Naive thymus-derived CD4-positive, alpha-beta T cell (primary cell): ENCODE measurements at regions not wholly inside any gene's neighbourhood (a gene's known extent, or its start where the extent isn't known, plus 50 kb on each side); places are given as distances from the start of the nearest gene placed in this dataset.

Source experiments
- ATAC-seq: fragments of 150-1000 bp; cut with Tn5 transposase; 2 replicates; pipeline ENCODE4 v1.10.0; 2021; ENCODE audit warnings: mild to moderate bottlenecking, moderate library complexity
- CTCF ChIA-PET: fragments of 350-600 bp; sonication (Branson Sonifier 250); formaldehyde crosslinking; loops from one replicate; lab custom pipeline; 2021; ENCODE audit warnings: antibody characterized with exemption; lab: Charles Lee
- POLR2A ChIA-PET: fragments of 350-600 bp; sonication (Branson Sonifier 250); formaldehyde crosslinking; loops from one replicate; lab custom pipeline; 2021; ENCODE audit warnings: antibody characterized with exemption, inconsistent platforms; lab: Charles Lee
- DNase-seq, 9 donors: peaks; one replicate each; pipeline versions ENCODE4 v3.0.0 to v3.0.0-alpha.2; 2020 to 2022; ENCODE audit warnings: mixed read lengths in 1 of 9
- H3K27ac ChIP-seq: one replicate; pipeline ENCODE4 v1.7.0; 2013; ENCODE audit warnings: mild to moderate bottlenecking, low read depth, low read length, moderate library complexity
- H3K27me3 ChIP-seq, 2 donors: one replicate each; pipeline ENCODE4 v1.7.0; 2013; ENCODE audit warnings: low read length in 2 of 2, mild to moderate bottlenecking in 2 of 2, moderate library complexity in 2 of 2; ENCODE audit not compliant: control insufficient read depth in 2 of 2, insufficient read depth in 2 of 2
- H3K36me3 ChIP-seq, 3 experiments: 1 replicate in 2 of 3; 2 replicates in 1 of 3; pipeline ENCODE4 v1.7.0; 2013; ENCODE audit warnings: low read length in 3 of 3, mild to moderate bottlenecking in 3 of 3, moderate library complexity in 1 of 3; ENCODE audit not compliant: insufficient read depth in 3 of 3, control insufficient read depth in 2 of 3
- H3K4me1 ChIP-seq, 2 donors: one replicate each; pipeline ENCODE4 v1.7.0; 2013; ENCODE audit warnings: low read length in 2 of 2, mild to moderate bottlenecking in 2 of 2, moderate library complexity in 1 of 2; ENCODE audit not compliant: control insufficient read depth in 2 of 2, insufficient read depth in 2 of 2
- H3K4me3 ChIP-seq: 2 replicates; pipeline ENCODE4 v1.7.0; 2013; ENCODE audit warnings: mild to moderate bottlenecking, low read length
- H3K9me3 ChIP-seq, 3 experiments: 1 replicate in 2 of 3; 2 replicates in 1 of 3; pipeline ENCODE4 v1.7.0; 2013; ENCODE audit warnings: low read length in 3 of 3; ENCODE audit not compliant: control insufficient read depth in 2 of 3
- H3K27ac Mint-ChIP-seq, 9 donors: one replicate each; pipeline ENCODE4 v1.8.0; 2020 to 2022; ENCODE audit warnings: mixed read lengths in 9 of 9, mild to moderate bottlenecking in 8 of 9, moderate library complexity in 5 of 9, inconsistent platforms in 2 of 9
- H3K27me3 Mint-ChIP-seq, 5 donors: one replicate each; pipeline ENCODE4 v1.8.0; 2021 to 2022; ENCODE audit warnings: mixed read lengths in 5 of 5, mild to moderate bottlenecking in 1 of 5
- H3K36me3 Mint-ChIP-seq, 5 donors: one replicate each; pipeline ENCODE4 v1.8.0; 2020 to 2022; ENCODE audit warnings: mixed read lengths in 5 of 5, mild to moderate bottlenecking in 3 of 5, inconsistent platforms in 1 of 5
- H3K4me1 Mint-ChIP-seq, 7 donors: one replicate each; pipeline ENCODE4 v1.8.0; 2020 to 2022; ENCODE audit warnings: mixed read lengths in 7 of 7, mild to moderate bottlenecking in 3 of 7, inconsistent platforms in 1 of 7
- H3K4me3 Mint-ChIP-seq, 10 donors: one replicate each; pipeline ENCODE4 v1.8.0; 2020 to 2022; ENCODE audit warnings: mild to moderate bottlenecking in 10 of 10, mixed read lengths in 10 of 10, moderate library complexity in 6 of 10, inconsistent platforms in 2 of 10
- H3K9me3 Mint-ChIP-seq, 11 donors: one replicate each; pipeline ENCODE4 v1.8.0; 2020 to 2022; ENCODE audit warnings: mixed read lengths in 11 of 11, mild to moderate bottlenecking in 4 of 11, inconsistent platforms in 1 of 11, moderate library complexity in 1 of 11
- intact Hi-C, 2 donors: fragments of 100-400 bp; cut with micrococcal nuclease; formaldehyde crosslinking; loops; one replicate each; pipeline ENCODE4 v1.15.1; 2023

DNA sequence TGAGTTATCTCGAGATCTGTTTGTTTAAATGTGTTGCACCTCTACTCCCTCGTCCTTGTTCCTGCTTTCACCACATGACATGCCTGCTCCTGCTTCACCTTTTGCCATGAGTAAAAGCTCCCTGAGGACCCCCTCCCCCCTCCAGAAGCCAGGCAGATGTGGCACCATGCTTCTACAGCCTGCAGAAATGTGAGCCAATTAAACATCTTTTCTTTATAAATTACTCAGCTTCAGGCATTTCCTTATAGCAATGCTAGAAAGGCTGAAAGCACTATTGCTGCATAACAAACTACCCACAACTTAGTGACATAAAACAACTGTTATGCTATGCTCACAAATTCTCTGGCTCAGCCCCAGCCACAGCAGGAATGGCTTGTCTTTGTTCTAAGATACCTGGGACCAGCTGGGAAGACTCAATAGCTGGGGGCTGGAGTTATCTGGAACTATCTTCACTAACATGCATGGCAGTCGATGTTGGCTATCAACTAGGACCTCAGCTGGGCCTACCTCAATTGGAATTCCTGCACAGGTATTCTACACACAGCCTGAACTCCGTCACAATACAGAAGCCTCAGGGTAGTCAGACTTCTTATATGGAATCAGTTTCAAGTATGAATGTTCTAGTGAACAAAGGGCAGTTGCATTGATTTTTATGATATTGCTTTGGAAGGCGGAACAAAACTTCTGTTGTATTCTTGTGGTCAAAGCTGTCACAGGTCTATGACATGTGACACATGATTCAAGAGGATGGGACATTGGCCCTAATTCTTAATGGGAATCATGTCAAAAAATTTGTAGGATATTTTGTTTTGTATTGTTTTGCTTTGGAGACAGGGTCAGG lies 186.0 kb upstream of the PIRT start:
- Histone ChIP-seq H3K4me3 (no peak overlapping the region), H3K27ac (no peak overlapping the region), H3K27me3 (no peaks in the 10 kb centered on the region), H3K36me3 (no peaks in the 10 kb centered on the region), H3K4me1 (no peaks in the 10 kb centered on the region), H3K9me3 (no peaks in the 10 kb centered on the region)
- H3K4me1 Mint-ChIP-seq, result no peaks in the 10 kb centered on the region
- no peak overlapping the region for H3K27ac Mint-ChIP-seq
- ATAC-seq (no peak), DNase-seq (no peak)
- intact Hi-C loops, result no loop called here
- CTCF ChIA-PET, result interaction anchor here (0.7 kb wide), 1 partner anchor 29 kb away, joined by 10 read pairs; no protein-coding TSS in a partner anchor
- H3K4me3 Mint-ChIP-seq, result no peak overlapping the region
- H3K9me3 Mint-ChIP-seq, result peaks cover 0 to 7% (median 0%) of the 10 kb centered on the region in 11 donors
- POLR2A ChIA-PET, result no interaction called here
- H3K27me3 Mint-ChIP-seq, result peaks cover 0 to 24% (median 14%) of the 10 kb centered on the region in 5 donors
- no peaks in the 10 kb centered on the region for H3K36me3 Mint-ChIP-seq

GRCh38 chr17:11006530-11006929 lies 168.6 kb upstream of the PIRT start:
- no peaks in the 10 kb centered on the region for H3K36me3 ChIP-seq
- POLR2A ChIA-PET, result no interaction called here
- H3K27ac Mint-ChIP-seq, result no peak overlapping the region
- H3K27me3 ChIP-seq, result no peaks in the 10 kb centered on the region
- no peak overlapping the region for H3K27ac ChIP-seq
- peaks cover 0 to 26% (median 4%) of the 10 kb centered on the region in 5 donors for H3K27me3 Mint-ChIP-seq
- H3K9me3 ChIP-seq, result no peaks in the 10 kb centered on the region
- H3K4me3 ChIP-seq, result no peak overlapping the region
- intact Hi-C loops, result no loop called here
- H3K9me3 Mint-ChIP-seq, result peaks cover 0 to 14% (median 0%) of the 10 kb centered on the region in 11 donors
- no peaks in the 10 kb centered on the region for H3K4me1 ChIP-seq
- H3K36me3 Mint-ChIP-seq, result peaks cover 0 to 5% (median 0%) of the 10 kb centered on the region in 5 donors
- no peaks in the 10 kb centered on the region for H3K4me1 Mint-ChIP-seq
- ATAC-seq (no peak), DNase-seq (no peak)
- no peak overlapping the region for H3K4me3 Mint-ChIP-seq
- CTCF ChIA-PET, result no interaction called here

GRCh38 chr17:11005940-11006339 lies 168.1 kb upstream of the PIRT start:
- Histone ChIP-seq H3K27ac (no peak overlapping the region), H3K27me3 (no peaks in the 10 kb centered on the region), H3K9me3 (no peaks in the 10 kb centered on the region), H3K4me1 (no peaks in the 10 kb centered on the region), H3K4me3 (no peak overlapping the region), H3K36me3 (no peaks in the 10 kb centered on the region)
- intact Hi-C loops, result no loop called here
- Mint-ChIP-seq H3K36me3 (peaks cover 0 to 5% (median 0%) of the 10 kb centered on the region in 5 donors), H3K27me3 (peaks cover 0 to 25% (median 4%) of the 10 kb centered on the region in 5 donors), H3K9me3 (peaks cover 0 to 14% (median 0%) of the 10 kb centered on the region in 11 donors), H3K4me1 (no peaks in the 10 kb centered on the region), H3K27ac (no peak overlapping the region), H3K4me3 (no peak overlapping the region)
- CTCF ChIA-PET, result no interaction called here
- ATAC-seq, result no peak
- POLR2A ChIA-PET, result no interaction called here
- DNase-seq, result no peak

DNA sequence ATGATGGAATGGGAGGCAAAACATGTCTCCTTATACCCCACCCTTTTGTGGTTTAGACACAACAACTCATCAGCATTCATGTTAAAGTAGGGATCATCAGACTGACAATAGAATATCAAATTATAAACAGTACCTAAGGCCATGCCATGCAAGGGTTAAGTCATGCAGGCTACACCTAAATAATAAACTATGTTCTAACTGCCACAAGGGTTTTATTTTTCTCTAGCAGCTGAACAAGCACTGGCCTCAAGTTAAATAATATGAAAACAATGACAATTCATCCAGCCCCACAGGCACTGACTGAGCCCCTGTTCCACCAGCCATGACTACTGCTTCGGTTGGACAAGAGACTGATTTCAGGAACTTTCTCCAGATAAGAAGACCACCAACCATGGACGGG lies 164.5 kb upstream of the PIRT start:
- no peak for DNase-seq
- Mint-ChIP-seq H3K9me3 (peaks cover 0 to 8% (median 0%) of the 10 kb centered on the region in 11 donors), H3K4me3 (no peak overlapping the region), H3K4me1 (no peaks in the 10 kb centered on the region), H3K27ac (no peak overlapping the region), H3K27me3 (peaks cover 0 to 20% (median 4%) of the 10 kb centered on the region in 5 donors), H3K36me3 (peaks cover 0 to 5% (median 0%) of the 10 kb centered on the region in 5 donors)
- H3K4me1 ChIP-seq, result no peaks in the 10 kb centered on the region
- ATAC-seq, result no peak
- H3K9me3 ChIP-seq, result no peaks in the 10 kb centered on the region
- no peak overlapping the region for H3K4me3 ChIP-seq
- H3K27ac ChIP-seq, result no peak overlapping the region
- ChIA-PET POLR2A (no interaction called here), CTCF (no interaction called here)
- H3K36me3 ChIP-seq, result no peaks in the 10 kb centered on the region
- intact Hi-C loops, result no loop called here
- no peaks in the 10 kb centered on the region for H3K27me3 ChIP-seq

GRCh38 chr17:11001651-11002050 lies 163.8 kb upstream of the PIRT start:
- CTCF ChIA-PET, result no interaction called here

DNA sequence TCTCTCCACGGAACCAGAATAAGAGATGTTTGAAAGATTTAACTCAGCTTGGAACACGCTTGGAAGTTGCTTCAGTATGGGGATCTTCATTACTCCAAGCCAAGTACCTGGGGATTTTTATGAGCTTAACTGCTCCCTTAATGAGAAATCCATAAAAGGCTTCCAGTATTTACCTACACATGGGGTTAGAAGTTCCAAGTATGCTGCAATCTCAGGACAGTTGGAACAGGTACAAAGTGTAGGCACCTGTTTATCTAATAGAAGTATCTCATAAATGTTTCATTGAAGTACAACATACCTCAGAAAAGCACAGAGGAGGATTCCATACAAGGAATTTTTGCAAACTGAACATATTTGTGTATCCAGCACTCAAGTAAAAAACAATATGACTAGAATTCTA lies 161.6 kb upstream of the PIRT start:
- H3K9me3 ChIP-seq, result no peaks in the 10 kb centered on the region
- Mint-ChIP-seq H3K27me3 (peaks cover 0 to 34% (median 15%) of the 10 kb centered on the region in 5 donors), H3K36me3 (no peaks in the 10 kb centered on the region), H3K9me3 (peaks cover 0 to 5% (median 0%) of the 10 kb centered on the region in 11 donors), H3K4me1 (no peaks in the 10 kb centered on the region), H3K4me3 (no peak overlapping the region), H3K27ac (no peak overlapping the region)
- no peaks in the 10 kb centered on the region for H3K4me1 ChIP-seq
- H3K27ac ChIP-seq, result no peak overlapping the region
- no peak for ATAC-seq
- no peaks in the 10 kb centered on the region for H3K27me3 ChIP-seq
- no peak overlapping the region for H3K4me3 ChIP-seq
- DNase-seq, result no peak
- intact Hi-C loops, result no loop called here
- ChIA-PET POLR2A (no interaction called here), CTCF (no interaction called here)
- H3K36me3 ChIP-seq, result no peaks in the 10 kb centered on the region

More at GRCh38 chr17:11001651-11002050, 163.8 kb upstream of the PIRT start:
- no peak for DNase-seq
- H3K36me3 ChIP-seq, result no peaks in the 10 kb centered on the region
- Mint-ChIP-seq H3K27me3 (peaks cover 0 to 26% (median 7%) of the 10 kb centered on the region in 5 donors), H3K4me1 (no peaks in the 10 kb centered on the region), H3K27ac (no peak overlapping the region), H3K4me3 (no peak overlapping the region), H3K36me3 (no peaks in the 10 kb centered on the region), H3K9me3 (peaks cover 0 to 8% (median 0%) of the 10 kb centered on the region in 11 donors)
- intact Hi-C loops, result no loop called here
- no peaks in the 10 kb centered on the region for H3K9me3 ChIP-seq
- H3K4me1 ChIP-seq, result no peaks in the 10 kb centered on the region
- H3K27ac ChIP-seq, result no peak overlapping the region
- no peak for ATAC-seq
- no peak overlapping the region for H3K4me3 ChIP-seq
- POLR2A ChIA-PET, result no interaction called here
- no peaks in the 10 kb centered on the region for H3K27me3 ChIP-seq

DNA sequence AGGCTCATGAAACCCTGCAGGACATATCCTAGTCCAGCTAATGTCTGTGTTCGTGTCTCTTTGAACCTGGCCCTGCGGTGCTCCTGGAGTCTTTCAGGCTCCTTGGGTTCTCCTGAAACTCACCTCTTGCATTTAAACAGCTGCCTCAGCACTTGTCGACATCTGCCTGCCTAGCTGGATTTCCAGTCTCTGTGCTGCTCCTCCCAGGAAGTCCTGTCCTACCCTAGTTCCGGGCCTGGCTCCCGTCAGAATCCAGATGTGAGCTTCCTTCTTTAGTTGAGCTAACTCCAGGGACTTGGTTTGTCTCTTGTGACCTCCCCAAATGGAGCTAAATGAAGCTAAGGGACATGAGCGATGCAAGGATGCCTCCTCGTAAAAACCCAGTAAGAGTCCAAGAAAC lies 155.2 kb upstream of the PIRT start:
- Histone ChIP-seq H3K27ac (no peak overlapping the region), H3K36me3 (no peaks in the 10 kb centered on the region), H3K9me3 (no peaks in the 10 kb centered on the region), H3K27me3 (no peaks in the 10 kb centered on the region), H3K4me3 (no peak overlapping the region), H3K4me1 (no peaks in the 10 kb centered on the region)
- ChIA-PET CTCF (no interaction called here), POLR2A (no interaction called here)
- Mint-ChIP-seq H3K9me3 (peaks cover 0 to 3% (median 0%) of the 10 kb centered on the region in 11 donors), H3K4me3 (no peak overlapping the region), H3K36me3 (no peaks in the 10 kb centered on the region), H3K27ac (no peak overlapping the region), H3K4me1 (peaks cover 0 to 3% (median 0%) of the 10 kb centered on the region in 7 donors), H3K27me3 (peaks cover 0 to 43% (median 25%) of the 10 kb centered on the region in 5 donors)
- intact Hi-C loops, result no loop called here
- ATAC-seq (no peak), DNase-seq (no peak)
